Kidney (tissue), 13 donors: ENCODE measurements at regions not wholly inside any gene's neighbourhood (a gene's known extent, or its start where the extent isn't known, plus 50 kb on each side); places are given as distances from the start of the nearest gene placed in this dataset.

ENCODE experiments used
- DNase-seq, 5 donors: peaks; one replicate each; pipeline ENCODE4 v3.0.0-alpha.2; 2013 to 2020
- FAIRE-seq: peaks from 2 replicates; lab custom pipeline; 2012; peaks lifted over from hg19 to GRCh38; lab: Jason Lieb, UNC
- H3K27ac ChIP-seq, 2 donors: one replicate each; pipeline ENCODE4 v1.7.0; 2013; ENCODE audit warnings: low read depth in 2 of 2, low read length in 2 of 2, inconsistent platforms in 1 of 2
- H3K27me3 ChIP-seq: one replicate; pipeline ENCODE4 v1.7.1; 2013; ENCODE audit warnings: low read length, inconsistent platforms; ENCODE audit not compliant: control insufficient read depth, insufficient read depth
- H3K36me3 ChIP-seq, 3 donors: one replicate each; pipeline versions ENCODE4 v1.7.0 to v1.7.1; 2013; ENCODE audit warnings: low read length in 3 of 3, control low read depth in 1 of 3, inconsistent platforms in 1 of 3; ENCODE audit not compliant: insufficient read depth in 3 of 3, control insufficient read depth in 2 of 3
- H3K4me1 ChIP-seq, 3 donors: one replicate each; pipeline versions ENCODE4 v1.7.0 to v1.7.1; 2013; ENCODE audit warnings: low read length in 3 of 3, inconsistent platforms in 1 of 3, low read depth in 1 of 3; ENCODE audit not compliant: control insufficient read depth in 2 of 3, insufficient read depth in 2 of 3
- H3K4me3 ChIP-seq, 3 donors: one replicate each; pipeline versions ENCODE4 v1.7.0 to v1.8.1; 2013; ENCODE audit warnings: low read length in 3 of 3, control low read depth in 1 of 3, inconsistent platforms in 1 of 3
- H3K9ac ChIP-seq, 3 donors: one replicate each; pipeline versions ENCODE4 v1.7.0 to v1.7.1; 2013; ENCODE audit warnings: low read length in 3 of 3, control low read depth in 1 of 3, inconsistent platforms in 1 of 3
- H3K9me3 ChIP-seq, 3 donors: one replicate each; pipeline versions ENCODE4 v1.7.0 to v1.7.1; 2013; ENCODE audit warnings: low read length in 3 of 3, control low read depth in 1 of 3, inconsistent platforms in 1 of 3; ENCODE audit not compliant: control insufficient read depth in 2 of 3, insufficient read depth in 1 of 3
- intact Hi-C: fragments of 100-400 bp; cut with DNase I; formaldehyde crosslinking; loops from one replicate; pipeline ENCODE4 v1.11.1; 2022
- TF ChIP-seq, protein P1 (sequence below): IDR thresholded peaks from 3 replicates; pipeline ENCODE4 v1.5.1; 2012; ENCODE audit warnings: mild to moderate bottlenecking, moderate library complexity, borderline replicate concordance; ENCODE audit not compliant: insufficient read depth; ENCODE audit errors: extremely low read depth
- donor health status: control.
- donor health status: control.
- donor health status: control.
- donor health status: control.
- donor health status: control.
- donor health status: DM: yes; HTN: yes; CAD: no.
- donor health status: Normal renal cell carcinoma (clear cell type).

DNA sequence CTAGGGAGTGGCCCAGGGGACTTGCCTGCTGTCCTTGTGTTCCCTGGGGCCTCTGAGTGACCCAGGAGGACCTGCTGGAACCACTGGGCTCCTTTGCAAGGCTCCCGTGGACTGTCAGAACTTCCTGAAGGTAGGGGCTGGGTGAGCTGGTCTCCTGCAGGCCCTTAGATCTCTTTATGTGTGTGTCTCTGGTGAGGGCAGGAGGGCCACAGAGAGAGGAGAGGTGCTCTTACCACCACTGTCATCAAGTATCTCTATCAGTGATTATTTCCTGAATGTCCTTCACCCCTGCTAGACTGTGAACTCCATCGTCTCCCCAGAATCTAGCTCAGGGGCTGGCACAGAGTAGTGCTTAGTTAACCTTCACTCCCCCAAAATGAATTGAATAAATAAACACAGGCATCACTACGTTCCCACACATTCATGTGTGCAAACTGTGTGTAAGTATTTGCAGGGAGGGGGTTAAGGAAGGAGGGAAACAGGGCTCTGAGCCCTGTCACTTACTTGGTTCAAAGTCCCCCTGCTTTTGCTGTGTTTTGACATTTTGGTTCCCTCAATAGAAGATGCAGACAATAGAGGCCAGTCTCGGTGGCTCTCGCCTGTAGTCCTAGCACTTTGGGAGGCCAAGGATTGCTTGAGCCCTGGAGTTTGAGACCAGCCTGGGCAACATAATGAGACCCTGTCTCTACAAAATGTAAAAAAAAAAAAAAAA, 100.8 kb upstream of the HAAO start:
- FAIRE-seq (no peak), DNase-seq (no peak)
- Histone ChIP-seq H3K9ac (no peak overlapping the region), H3K36me3 (no peaks in the 10 kb centered on the region), H3K27me3 (no peaks in the 10 kb centered on the region), H3K4me3 (no peak overlapping the region), H3K9me3 (no peaks in the 10 kb centered on the region), H3K27ac (no peak overlapping the region), H3K4me1 (peaks cover 0 to 6% (median 2%) of the 10 kb centered on the region in 3 donors)
- intact Hi-C loops = no loop called here
- TF ChIP-seq, protein P1, sequence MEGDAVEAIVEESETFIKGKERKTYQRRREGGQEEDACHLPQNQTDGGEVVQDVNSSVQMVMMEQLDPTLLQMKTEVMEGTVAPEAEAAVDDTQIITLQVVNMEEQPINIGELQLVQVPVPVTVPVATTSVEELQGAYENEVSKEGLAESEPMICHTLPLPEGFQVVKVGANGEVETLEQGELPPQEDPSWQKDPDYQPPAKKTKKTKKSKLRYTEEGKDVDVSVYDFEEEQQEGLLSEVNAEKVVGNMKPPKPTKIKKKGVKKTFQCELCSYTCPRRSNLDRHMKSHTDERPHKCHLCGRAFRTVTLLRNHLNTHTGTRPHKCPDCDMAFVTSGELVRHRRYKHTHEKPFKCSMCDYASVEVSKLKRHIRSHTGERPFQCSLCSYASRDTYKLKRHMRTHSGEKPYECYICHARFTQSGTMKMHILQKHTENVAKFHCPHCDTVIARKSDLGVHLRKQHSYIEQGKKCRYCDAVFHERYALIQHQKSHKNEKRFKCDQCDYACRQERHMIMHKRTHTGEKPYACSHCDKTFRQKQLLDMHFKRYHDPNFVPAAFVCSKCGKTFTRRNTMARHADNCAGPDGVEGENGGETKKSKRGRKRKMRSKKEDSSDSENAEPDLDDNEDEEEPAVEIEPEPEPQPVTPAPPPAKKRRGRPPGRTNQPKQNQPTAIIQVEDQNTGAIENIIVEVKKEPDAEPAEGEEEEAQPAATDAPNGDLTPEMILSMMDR = no peak

- Histone ChIP-seq H3K9ac (no peak overlapping the region), H3K36me3 (no peaks in the 10 kb centered on the region), H3K4me3 (no peak overlapping the region), H3K9me3 (no peaks in the 10 kb centered on the region), H3K27me3 (no peaks in the 10 kb centered on the region), H3K4me1 (no peaks in the 10 kb centered on the region), H3K27ac (no peak overlapping the region)
- DNase-seq = no peak
- TF ChIP-seq, protein P1 = no peak
- intact Hi-C loops = no loop called here
- no peak for FAIRE-seq
Measured at GRCh38 chr2:42890791-42891355, 98.5 kb upstream of the HAAO start.

DNA sequence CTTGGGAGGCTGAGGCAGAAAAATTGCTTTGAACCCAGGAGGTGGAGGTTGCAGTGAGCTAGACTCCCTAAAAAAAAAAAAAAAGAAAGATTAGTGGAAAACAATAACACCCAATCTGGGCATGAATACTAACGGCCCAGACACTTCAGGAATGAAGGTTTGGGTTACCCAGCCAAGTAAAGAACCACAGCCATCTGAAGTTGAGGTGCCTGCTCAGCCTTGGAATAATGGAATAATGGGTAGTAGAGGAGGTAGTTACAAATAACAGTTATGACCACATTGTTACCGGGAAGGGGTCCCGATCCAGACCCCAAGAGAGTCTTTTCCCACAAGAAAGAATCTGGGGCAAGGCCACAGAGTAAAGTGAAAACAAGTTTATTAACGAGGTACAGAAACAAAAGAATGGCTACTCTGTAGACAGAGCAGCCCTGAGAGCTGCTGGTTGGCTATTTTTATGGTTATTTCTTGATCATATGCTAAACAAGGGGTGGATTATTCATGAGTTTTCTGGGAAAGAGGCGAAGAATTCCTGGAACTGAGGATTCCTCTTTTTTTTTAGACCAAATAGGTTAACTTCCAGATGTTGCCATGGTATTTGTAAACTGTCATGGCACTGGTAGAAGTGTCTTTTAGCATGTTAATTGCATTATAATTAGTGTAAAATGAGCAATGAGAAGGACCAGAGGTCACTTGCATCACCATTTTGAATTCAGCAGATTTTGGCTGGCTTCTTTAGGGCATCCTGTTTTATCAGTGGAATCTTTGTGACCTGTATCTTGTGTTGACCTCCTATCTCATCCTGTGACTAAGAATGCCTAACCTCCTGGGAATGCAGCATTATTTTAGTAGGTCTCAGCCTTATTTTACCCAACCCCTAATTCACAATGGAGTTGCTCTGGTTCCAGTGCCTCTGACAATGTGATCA, 96.2 kb upstream of the HAAO start:
- Histone ChIP-seq H3K9me3 (no peaks in the 10 kb centered on the region), H3K27ac (no peak overlapping the region), H3K27me3 (no peaks in the 10 kb centered on the region), H3K4me3 (no peak overlapping the region), H3K4me1 (no peaks in the 10 kb centered on the region), H3K36me3 (no peaks in the 10 kb centered on the region), H3K9ac (no peak overlapping the region)
- TF ChIP-seq, protein P1 = no peak
- intact Hi-C loops = no loop called here
- no peak for FAIRE-seq
- no peak for DNase-seq
